Endothelial cell of umbilical vein (primary cell): ENCODE measurements at regions not wholly inside any gene's neighbourhood (a gene's known extent, or its start where the extent isn't known, plus 50 kb on each side); places are given as distances from the start of the nearest gene placed in this dataset.

Source experiments
- BruUV-seq: library from RNA; stranded (reverse); fragments of 400-500 nt; replicated peaks from 2 replicates; lab custom pipeline; 2021; lab: Mats Ljungman, UMichigan
- CTCF ChIA-PET: fragments of 300-600, 350-600 bp; sonication (Branson Sonifier 250); formaldehyde crosslinking; loops from one replicate; lab custom pipeline; 2021; ENCODE audit warnings: antibody characterized with exemption, inconsistent platforms; lab: Charles Lee
- POLR2A ChIA-PET: fragments of 300-600, 350-600 bp; sonication (Branson Sonifier 250); formaldehyde crosslinking; loops from one replicate; lab custom pipeline; 2021; ENCODE audit warnings: antibody characterized with exemption, inconsistent platforms; lab: Charles Lee
- DNase-seq: peaks from one replicate; pipeline ENCODE4 v3.0.0-alpha.2; 2011; ENCODE audit warnings: low read depth, low spot score
- FAIRE-seq: peaks from 2 replicates; lab custom pipeline; 2011; peaks lifted over from hg19 to GRCh38; lab: Jason Lieb, UNC
- H2AFZ ChIP-seq: 2 replicates; pipeline ENCODE4 v1.6.0; 2012; ENCODE audit warnings: low read depth, low read length, control low read depth, inconsistent platforms
- H3K27ac ChIP-seq: 2 replicates; pipeline ENCODE4 v1.5.1; 2011; ENCODE audit warnings: low read depth, mild to moderate bottlenecking, control low read depth, low read length, moderate library complexity; ENCODE audit not compliant: insufficient read depth
- H3K27me3 ChIP-seq, 2 experiments: 2 replicates each; pipeline versions ENCODE4 v1.6.0 to v1.6.1; 2011; ENCODE audit warnings: low read length in 2 of 2, mixed read lengths in 1 of 2; ENCODE audit not compliant: control insufficient read depth in 2 of 2, insufficient read depth in 2 of 2
- H3K36me3 ChIP-seq, 2 experiments: 2 replicates in 1 of 2; 3 replicates in 1 of 2; pipeline ENCODE4 v1.5.1; 2011; ENCODE audit warnings: low read length in 2 of 2, mild to moderate bottlenecking in 1 of 2, moderate library complexity in 1 of 2; ENCODE audit not compliant: control insufficient read depth in 2 of 2, insufficient read depth in 2 of 2; ENCODE audit errors: extremely low read depth in 1 of 2
- H3K4me1 ChIP-seq: 3 replicates; pipeline ENCODE4 v1.5.1; 2011; ENCODE audit warnings: mild to moderate bottlenecking, low read length; ENCODE audit not compliant: control insufficient read depth, insufficient read depth; ENCODE audit errors: extremely low read depth
- H3K4me2 ChIP-seq: 2 replicates; pipeline ENCODE4 v1.6.1; 2011; ENCODE audit warnings: low read length, control low read depth, mixed read lengths; ENCODE audit not compliant: insufficient read depth
- H3K4me3 ChIP-seq, 3 experiments: fragments of 200-600 bp in 1 of 3; sonication (generic), shearing (Covaris generic) in 1 of 3; replicated peaks in 1 of 3; 2 replicates each; pipeline ENCODE4 v1.5.1; 2011 to 2016; ENCODE audit warnings: control low read depth in 3 of 3, low read length in 3 of 3, mild to moderate bottlenecking in 2 of 3, inconsistent platforms in 1 of 3, low read depth in 1 of 3, moderate library complexity in 1 of 3; ENCODE audit not compliant: insufficient read depth in 1 of 3
- H3K79me2 ChIP-seq: 2 replicates; pipeline ENCODE4 v1.6.0; 2012; ENCODE audit warnings: low read length, inconsistent platforms; ENCODE audit not compliant: control insufficient read depth, insufficient read depth
- H3K9ac ChIP-seq: replicated peaks from 2 replicates; pipeline ENCODE3; 2011; ENCODE audit warnings: low read length, control low read depth; ENCODE audit not compliant: insufficient read depth; ENCODE audit errors: extremely low read depth
- H3K9me1 ChIP-seq: replicated peaks from 3 replicates; pipeline ENCODE4 v1.6.0; 2011; ENCODE audit warnings: mild to moderate bottlenecking, low read length; ENCODE audit not compliant: control insufficient read depth, insufficient read depth; ENCODE audit errors: extremely low read depth
- H3K9me3 ChIP-seq: replicated peaks from 2 replicates; pipeline ENCODE4 v1.5.1; 2012; ENCODE audit warnings: low read length, inconsistent platforms; ENCODE audit not compliant: control insufficient read depth, insufficient read depth
- H4K20me1 ChIP-seq: replicated peaks from 2 replicates; pipeline ENCODE3; 2011; ENCODE audit warnings: mild to moderate bottlenecking, low read length; ENCODE audit not compliant: control insufficient read depth, insufficient read depth; ENCODE audit errors: extremely low read depth
- EZH2 ChIP-seq: IDR thresholded peaks from 2 replicates; pipeline ENCODE4 v1.6.1; 2012; ENCODE audit warnings: borderline replicate concordance, low read depth, mild to moderate bottlenecking, moderate library complexity, low read length, inconsistent platforms; ENCODE audit not compliant: severe bottlenecking
- FOS ChIP-seq: IDR thresholded peaks from 2 replicates; pipeline ENCODE4 v1.6.1; 2011; ENCODE audit warnings: mild to moderate bottlenecking, low read length, moderate library complexity, borderline replicate concordance; ENCODE audit not compliant: insufficient read depth
- GATA2 ChIP-seq: IDR thresholded peaks from 2 replicates; pipeline ENCODE4 v1.7.0; 2011; ENCODE audit warnings: low read depth, mild to moderate bottlenecking, moderate library complexity, mixed read lengths, low read length; ENCODE audit not compliant: insufficient read length, insufficient read depth
- JUN ChIP-seq: IDR thresholded peaks from 2 replicates; pipeline ENCODE4 v1.6.1; 2011; ENCODE audit warnings: borderline replicate concordance, low read depth; ENCODE audit not compliant: insufficient read length, insufficient read depth
- MYC ChIP-seq: IDR thresholded peaks from one replicate; pipeline ENCODE4 v1.6.1; 2011; ENCODE audit warnings: mild to moderate bottlenecking, low read depth, low read length
- POLR2A ChIP-seq: IDR thresholded peaks from 2 replicates; pipeline ENCODE4 v1.6.1; 2012; ENCODE audit warnings: low read depth, mild to moderate bottlenecking, control low read depth, low read length
- POLR2AphosphoS5 ChIP-seq: IDR thresholded peaks from 2 replicates; pipeline ENCODE4 v1.6.1; 2012; ENCODE audit warnings: low read depth, mild to moderate bottlenecking, control low read depth, low read length, moderate library complexity; ENCODE audit not compliant: insufficient read depth
- dilution Hi-C: fragments of 300-500 bp; cut with MboI; formaldehyde crosslinking; loops from one replicate; pipeline ENCODE4 v1.15.0; 2019; ENCODE audit warnings: low sequenced_read_pairs; ENCODE audit not compliant: extremely low pct_ligation_motif_present
- intact Hi-C: fragments of 100-400 bp; cut with micrococcal nuclease; formaldehyde crosslinking; loops from one replicate; pipeline ENCODE4 v1.10.0; 2022
- TF ChIP-seq, protein P1 (sequence below): IDR thresholded peaks from 2 replicates; pipeline ENCODE4 v1.6.1; 2011; ENCODE audit not compliant: insufficient read depth, insufficient read length

GRCh38 chr17:63378411-63379375 is 67.4 kb downstream of the CYB561 start:
- no peak overlapping the region for H2AFZ ChIP-seq
- H3K79me2 ChIP-seq: no peaks in the 10 kb centered on the region
- no peak overlapping the region for H3K4me2 ChIP-seq
- dilution Hi-C loops: no loop called here
- no peak for TF ChIP-seq EZH2
- TF ChIP-seq FOS: no peak
- TF ChIP-seq POLR2AphosphoS5: no peak
- no peak for TF ChIP-seq JUN
- no peak for TF ChIP-seq GATA2
- no peak for TF ChIP-seq MYC
- TF ChIP-seq, protein P1, sequence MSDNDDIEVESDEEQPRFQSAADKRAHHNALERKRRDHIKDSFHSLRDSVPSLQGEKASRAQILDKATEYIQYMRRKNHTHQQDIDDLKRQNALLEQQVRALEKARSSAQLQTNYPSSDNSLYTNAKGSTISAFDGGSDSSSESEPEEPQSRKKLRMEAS: no peak
- TF ChIP-seq POLR2A: no peak
- DNase-seq (no peak), FAIRE-seq (no peak)
- CTCF ChIA-PET: interaction anchor here (1.2 kb wide), 1 partner anchor 11 kb away, joined by 3 read pairs; no protein-coding TSS in a partner anchor
- POLR2A ChIA-PET: no interaction called here
- no peak overlapping the region for H3K9ac ChIP-seq
- H3K27me3 ChIP-seq: no peaks in the 10 kb centered on the region
- no TSS peak for BruUV-seq
- intact Hi-C loops: no loop called here
- H3K4me3 ChIP-seq: no peak overlapping the region
- no peaks in the 10 kb centered on the region for H3K36me3 ChIP-seq
- no peaks in the 10 kb centered on the region for H3K9me3 ChIP-seq
- H3K9me1 ChIP-seq: no peaks in the 10 kb centered on the region
- H4K20me1 ChIP-seq: no peaks in the 10 kb centered on the region
- H3K4me1 ChIP-seq: peaks cover 4% of the 10 kb centered on the region
- no peak overlapping the region for H3K27ac ChIP-seq
